ENCODE measurements at regions not wholly inside any gene's neighbourhood (a gene's known extent, or its start where the extent isn't known, plus 50 kb on each side); places are given as distances from the start of the nearest gene placed in this dataset.

DNA sequence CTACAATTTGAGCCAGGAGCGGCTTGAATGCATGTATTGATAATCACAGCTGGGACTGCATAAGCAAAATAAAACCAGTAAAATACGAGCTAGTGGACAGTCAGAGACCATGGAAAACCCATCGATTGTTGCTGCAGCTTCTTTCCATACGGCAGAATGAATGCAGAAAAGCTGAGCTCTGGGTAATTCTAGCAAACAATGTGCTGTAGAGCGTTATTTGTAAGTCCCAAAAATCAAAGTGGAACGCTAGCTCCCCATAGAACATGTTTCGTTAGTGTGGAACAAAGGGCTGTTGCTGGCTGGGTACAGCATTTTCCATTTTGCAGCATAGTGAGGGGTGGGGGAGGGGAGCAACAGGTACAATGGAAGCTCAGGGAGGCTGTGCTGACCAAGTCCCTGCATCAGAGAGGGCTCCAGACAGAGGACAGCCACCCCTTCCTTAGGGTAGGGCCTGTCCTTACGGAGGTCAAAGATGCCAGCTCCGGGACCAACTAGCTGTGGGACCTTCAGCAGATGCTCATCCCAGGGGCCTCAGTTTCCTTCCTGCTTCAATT, 74.1 kb downstream of the BOD1L2 start:
- no peaks in the 10 kb centered on the region for H3K27me3 Mint-ChIP-seq (ENCODE audit: low read depth)
- no peaks in the 10 kb centered on the region for H3K36me3 Mint-ChIP-seq (ENCODE audit: low read depth)

DNA sequence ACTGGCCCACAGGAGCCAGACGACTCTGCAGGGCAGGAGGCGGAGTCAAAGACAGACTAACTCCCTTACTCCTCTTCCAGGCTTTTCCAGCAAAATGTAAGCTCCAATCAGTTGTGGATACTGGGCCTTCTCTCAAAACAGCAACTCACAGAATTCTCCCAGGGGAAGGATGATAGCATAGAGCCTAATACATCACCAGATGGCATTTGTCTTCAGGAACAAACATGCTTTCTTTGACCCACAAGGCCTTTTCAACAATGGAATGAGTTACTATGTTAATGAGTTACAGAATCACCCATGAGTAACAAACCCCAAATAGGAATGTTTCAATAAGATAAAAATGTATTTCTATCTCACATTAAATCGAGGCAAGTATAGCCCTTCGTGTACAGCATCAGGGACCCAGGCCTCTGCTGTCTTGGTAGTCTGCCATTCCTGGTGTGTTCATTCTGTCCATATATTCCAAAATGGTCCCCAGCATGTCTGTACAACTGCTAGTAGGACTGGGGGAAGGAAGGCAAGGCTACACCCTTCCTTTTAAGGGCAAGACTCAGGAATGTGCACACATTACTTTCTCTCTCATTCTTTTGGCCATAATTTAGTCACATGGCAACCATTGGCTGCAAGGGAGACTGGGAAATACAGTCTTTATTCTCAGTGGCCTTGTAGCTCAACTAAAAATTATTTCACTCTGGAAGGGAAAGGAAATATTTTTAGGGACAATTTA, 76.4 kb downstream of the BOD1L2 start:
- Mint-ChIP-seq H3K4me3 (no peak overlapping the region), H3K9me3 (no peaks in the 10 kb centered on the region), H3K4me1 (ENCODE audit: low read depth) (no peaks in the 10 kb centered on the region), H3K36me3 (ENCODE audit: low read depth) (no peaks in the 10 kb centered on the region), H3K27ac (no peak overlapping the region), H3K27me3 (ENCODE audit: low read depth) (no peaks in the 10 kb centered on the region)
- no peak for DNase-seq (ENCODE audit: low spot score)

More for the DNA sequence above, 74.1 kb downstream of the BOD1L2 start:
- H3K4me1 Mint-ChIP-seq (ENCODE audit: low read depth): no peaks in the 10 kb centered on the region
- H3K4me3 Mint-ChIP-seq: no peak overlapping the region
- no peaks in the 10 kb centered on the region for H3K9me3 Mint-ChIP-seq
- DNase-seq (ENCODE audit: low spot score): no peak
- H3K27ac Mint-ChIP-seq: no peak overlapping the region

DNA sequence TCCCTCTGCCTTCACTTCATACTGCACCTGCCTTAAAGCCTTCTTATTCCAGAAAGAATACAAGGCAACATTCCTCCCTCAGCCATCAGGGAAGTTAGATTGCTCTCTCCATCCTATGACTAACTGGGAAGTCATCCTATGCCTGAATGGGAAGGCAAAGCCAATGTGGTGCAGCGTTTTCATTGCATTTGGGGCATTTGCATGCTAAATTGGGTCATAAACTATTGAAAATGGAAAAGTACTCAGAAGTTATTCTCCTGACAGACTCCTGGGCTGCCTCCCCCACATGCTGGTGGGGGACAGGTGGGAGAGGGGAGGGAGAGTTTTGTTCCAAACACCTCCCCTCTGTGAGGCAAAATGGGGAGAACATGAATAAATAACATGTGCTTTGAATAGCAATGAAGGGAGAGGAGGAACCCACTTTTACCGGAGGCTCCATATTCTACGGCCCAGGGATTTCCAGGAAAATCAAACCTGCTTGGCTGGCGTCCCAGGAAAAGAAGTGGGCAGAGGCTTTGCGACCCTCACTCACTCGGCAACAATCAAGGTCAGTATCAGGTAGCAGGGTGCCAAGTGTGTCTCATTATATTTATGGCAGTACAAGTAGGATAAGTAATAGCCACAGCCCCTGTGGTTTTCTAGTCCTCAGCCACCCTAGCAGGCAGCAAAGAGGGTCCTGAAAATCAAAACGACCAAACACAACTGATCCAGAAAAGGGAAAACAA, 84.1 kb downstream of the BOD1L2 start:
- Mint-ChIP-seq H3K27me3 (ENCODE audit: low read depth) (no peaks in the 10 kb centered on the region), H3K36me3 (ENCODE audit: low read depth) (no peaks in the 10 kb centered on the region), H3K27ac (no peak overlapping the region), H3K4me3 (no peak overlapping the region), H3K9me3 (no peaks in the 10 kb centered on the region), H3K4me1 (ENCODE audit: low read depth) (no peaks in the 10 kb centered on the region)
- DNase-seq (ENCODE audit: low spot score): no peak

DNA sequence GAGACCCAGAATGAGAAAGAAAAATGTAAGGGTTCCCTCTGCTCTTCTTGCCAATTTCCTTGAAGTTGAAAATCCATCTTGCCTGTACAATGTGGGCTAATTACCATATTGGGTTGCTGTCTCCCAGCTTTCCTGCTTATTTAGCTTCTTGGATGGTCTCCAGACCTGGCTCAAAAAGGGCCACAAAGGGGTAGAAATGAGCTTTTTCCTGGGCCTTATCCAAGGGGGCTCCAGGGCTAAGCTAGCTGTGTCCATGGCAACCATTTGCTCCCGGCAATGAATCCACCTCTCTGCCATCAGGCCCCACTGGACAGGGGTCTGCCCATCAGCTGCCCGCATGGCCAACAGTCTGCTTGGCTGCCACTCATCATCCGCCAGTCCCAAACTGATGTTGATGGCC, 85.0 kb downstream of the BOD1L2 start:
- Mint-ChIP-seq H3K4me3 (no peak overlapping the region), H3K36me3 (ENCODE audit: low read depth) (no peaks in the 10 kb centered on the region), H3K4me1 (ENCODE audit: low read depth) (no peaks in the 10 kb centered on the region), H3K9me3 (no peaks in the 10 kb centered on the region), H3K27ac (no peak overlapping the region), H3K27me3 (ENCODE audit: low read depth) (no peaks in the 10 kb centered on the region)
- no peak for DNase-seq (ENCODE audit: low spot score)

DNA sequence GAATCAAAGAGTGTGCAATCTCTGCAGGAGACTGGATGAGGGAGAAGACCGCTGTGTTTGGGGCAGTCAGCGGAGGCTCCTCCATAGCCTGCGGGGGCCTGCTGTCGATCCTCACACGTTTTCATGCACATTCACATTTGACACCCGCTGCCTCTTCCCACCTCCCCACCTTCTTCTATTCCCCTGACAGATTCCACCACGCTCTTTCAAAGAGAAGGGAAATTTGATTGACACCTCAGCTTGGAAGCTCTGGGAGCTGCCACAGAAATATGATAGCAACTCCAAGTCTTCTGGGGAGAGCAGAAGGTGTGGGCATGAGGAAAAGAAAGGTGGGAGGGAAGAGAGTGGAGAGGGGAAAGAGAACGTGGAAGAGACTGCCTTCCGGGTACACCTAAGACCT, 87.5 kb downstream of the BOD1L2 start:
- Mint-ChIP-seq H3K4me3 (no peak overlapping the region), H3K27me3 (ENCODE audit: low read depth) (no peaks in the 10 kb centered on the region), H3K36me3 (ENCODE audit: low read depth) (no peaks in the 10 kb centered on the region), H3K4me1 (ENCODE audit: low read depth) (no peaks in the 10 kb centered on the region), H3K27ac (no peak overlapping the region), H3K9me3 (no peaks in the 10 kb centered on the region)
- DNase-seq (ENCODE audit: low spot score): no peak

DNA sequence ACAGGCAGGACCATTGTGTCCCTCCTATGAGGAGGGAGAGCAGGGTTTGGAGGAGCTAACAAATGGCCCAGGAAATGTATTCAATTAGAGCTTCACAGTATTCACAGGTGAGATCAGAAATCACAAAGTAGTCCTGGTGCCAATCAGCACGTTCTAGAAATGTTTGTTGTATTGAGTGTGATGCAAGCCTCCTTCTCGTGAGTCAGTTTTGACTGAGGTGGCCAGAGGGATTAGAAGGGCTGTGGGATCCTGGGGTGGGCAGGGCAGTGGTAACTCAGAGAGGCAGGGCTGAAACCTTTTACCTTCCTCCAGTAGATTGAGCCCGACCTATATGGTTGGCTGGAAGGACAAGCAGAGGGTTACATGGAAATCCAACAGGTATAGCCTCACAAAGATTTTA, 95.0 kb downstream of the BOD1L2 start:
- Mint-ChIP-seq H3K36me3 (ENCODE audit: low read depth) (no peaks in the 10 kb centered on the region), H3K9me3 (no peaks in the 10 kb centered on the region), H3K27me3 (ENCODE audit: low read depth) (no peaks in the 10 kb centered on the region), H3K4me3 (no peak overlapping the region), H3K27ac (no peak overlapping the region), H3K4me1 (ENCODE audit: low read depth) (no peaks in the 10 kb centered on the region)
- no peak for DNase-seq (ENCODE audit: low spot score)

DNA sequence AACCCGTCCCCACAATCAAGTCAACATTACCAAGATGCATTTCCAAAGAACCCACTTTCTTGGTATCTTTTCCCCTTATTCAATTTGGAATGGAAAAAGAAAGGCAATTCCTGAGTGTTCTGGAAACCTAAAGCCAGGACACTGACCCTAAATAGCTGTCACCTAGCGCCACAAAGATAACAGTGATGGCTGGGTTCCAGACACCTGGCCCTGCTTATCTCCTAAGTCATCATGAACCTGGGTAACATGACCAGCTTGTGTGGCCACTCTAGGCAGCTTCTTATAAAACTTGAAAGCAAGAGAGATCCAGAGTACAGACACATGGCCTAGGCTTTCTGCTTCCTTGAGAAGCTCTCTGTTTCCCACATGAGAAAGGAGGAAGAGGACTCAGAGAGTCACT, 95.4 kb downstream of the BOD1L2 start:
- no peaks in the 10 kb centered on the region for H3K9me3 Mint-ChIP-seq
- H3K4me1 Mint-ChIP-seq (ENCODE audit: low read depth): no peaks in the 10 kb centered on the region
- no peak for DNase-seq (ENCODE audit: low spot score)
- no peaks in the 10 kb centered on the region for H3K36me3 Mint-ChIP-seq (ENCODE audit: low read depth)
- no peak overlapping the region for H3K27ac Mint-ChIP-seq
- H3K4me3 Mint-ChIP-seq: no peak overlapping the region
- H3K27me3 Mint-ChIP-seq (ENCODE audit: low read depth): no peaks in the 10 kb centered on the region

DNA sequence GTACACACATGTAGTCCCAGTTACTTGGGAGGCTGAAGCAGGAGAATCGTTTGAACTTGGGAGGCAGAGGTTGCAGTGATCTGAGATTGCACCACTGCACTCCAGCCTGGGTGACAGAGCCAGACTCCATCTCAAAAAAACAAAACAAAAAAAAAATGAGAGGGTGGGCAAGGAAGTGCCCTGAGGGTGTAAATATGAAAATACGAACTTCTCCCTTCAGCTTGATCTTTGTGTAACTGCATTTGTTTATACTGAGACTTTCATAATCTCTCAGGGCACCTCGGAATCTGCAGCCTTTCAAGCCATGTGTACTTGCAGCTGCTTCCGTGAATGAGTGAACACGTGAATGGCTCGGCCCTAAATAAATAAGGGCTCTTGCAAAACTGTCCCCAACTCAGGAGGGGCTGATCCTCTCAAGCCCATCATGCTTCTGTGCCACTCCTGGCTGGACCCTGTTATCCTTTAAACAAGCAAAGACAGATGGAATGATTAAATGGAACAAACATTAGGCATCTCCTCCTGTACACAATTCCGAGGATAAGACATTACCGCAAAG, 96.8 kb downstream of the BOD1L2 start:
- no peaks in the 10 kb centered on the region for H3K27me3 Mint-ChIP-seq (ENCODE audit: low read depth)

DNA sequence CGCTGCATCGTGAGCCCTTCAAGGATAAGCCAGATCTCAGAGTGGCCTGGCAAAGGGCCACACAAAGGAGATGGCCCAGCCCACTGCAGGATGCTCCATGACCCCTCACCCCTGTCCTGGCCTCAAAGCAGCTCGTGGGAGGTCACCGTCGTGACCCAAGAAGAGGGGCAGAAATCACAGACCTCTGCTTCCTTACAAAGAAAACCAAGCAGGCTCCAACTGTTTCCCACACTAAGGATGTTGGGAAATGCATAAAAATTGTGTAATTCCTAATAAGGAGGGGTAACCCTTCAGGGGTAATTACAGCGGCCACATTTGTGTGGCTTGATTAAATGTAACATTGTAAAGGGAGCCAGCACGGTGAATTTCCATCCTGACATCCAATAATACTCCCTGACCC, 102.3 kb downstream of the BOD1L2 start:
- H3K9me3 Mint-ChIP-seq: no peaks in the 10 kb centered on the region

More for the DNA sequence above, 96.8 kb downstream of the BOD1L2 start:
- no peaks in the 10 kb centered on the region for H3K4me1 Mint-ChIP-seq (ENCODE audit: low read depth)
- no peaks in the 10 kb centered on the region for H3K9me3 Mint-ChIP-seq
- no peak overlapping the region for H3K27ac Mint-ChIP-seq
- DNase-seq (ENCODE audit: low spot score): no peak
- no peaks in the 10 kb centered on the region for H3K36me3 Mint-ChIP-seq (ENCODE audit: low read depth)
- H3K4me3 Mint-ChIP-seq: no peak overlapping the region

DNA sequence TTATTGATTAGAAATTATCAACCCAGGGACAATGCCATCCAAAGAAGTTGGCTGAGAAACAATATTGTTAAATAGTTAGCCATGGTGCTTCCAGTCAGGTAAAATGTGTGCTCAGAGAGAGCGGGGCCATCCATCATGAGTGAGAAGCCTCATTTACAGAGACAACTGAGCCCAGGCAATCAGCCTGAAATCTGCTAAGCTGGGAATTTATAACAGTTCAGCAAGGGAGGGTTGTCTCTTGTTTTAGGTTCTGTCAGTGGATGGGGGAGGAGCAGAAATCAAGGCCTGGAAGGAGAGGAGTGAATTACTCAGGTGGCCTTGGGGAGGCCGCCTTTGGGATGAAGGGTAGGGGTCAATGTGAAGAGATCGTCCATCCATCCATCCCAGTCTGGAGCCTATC, 102.5 kb upstream of the ST8SIA3 start:
- Mint-ChIP-seq H3K27me3 (ENCODE audit: low read depth) (no peaks in the 10 kb centered on the region), H3K27ac (no peak overlapping the region), H3K4me1 (ENCODE audit: low read depth) (no peaks in the 10 kb centered on the region), H3K4me3 (no peak overlapping the region), H3K9me3 (no peaks in the 10 kb centered on the region), H3K36me3 (ENCODE audit: low read depth) (no peaks in the 10 kb centered on the region)
- DNase-seq (ENCODE audit: low spot score): no peak

More for the DNA sequence above, 102.3 kb downstream of the BOD1L2 start:
- Mint-ChIP-seq H3K27me3 (ENCODE audit: low read depth) (no peaks in the 10 kb centered on the region), H3K4me1 (ENCODE audit: low read depth) (no peaks in the 10 kb centered on the region), H3K36me3 (ENCODE audit: low read depth) (no peaks in the 10 kb centered on the region), H3K27ac (no peak overlapping the region), H3K4me3 (no peak overlapping the region)
- no peak for DNase-seq (ENCODE audit: low spot score)

DNA sequence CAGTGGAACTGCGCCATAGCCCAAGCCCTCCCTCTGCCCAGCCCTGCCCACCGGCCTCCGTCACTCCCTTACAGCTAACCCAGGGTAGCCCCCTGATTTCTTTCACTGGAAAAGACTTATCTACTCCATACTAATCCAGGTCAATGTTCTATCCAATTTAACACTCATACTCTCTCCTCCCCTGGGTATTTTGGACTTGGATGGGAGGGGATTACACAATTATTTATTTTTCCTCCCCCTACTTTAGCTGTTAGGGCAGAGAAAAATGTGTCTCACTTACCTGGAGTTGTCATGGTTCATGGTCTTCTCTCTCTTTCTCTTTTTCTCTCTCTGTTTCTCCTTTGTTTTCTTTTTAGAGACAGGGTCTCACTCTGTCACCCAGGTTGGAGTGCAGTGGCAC, 100.6 kb upstream of the ST8SIA3 start:
- no peaks in the 10 kb centered on the region for H3K4me1 Mint-ChIP-seq (ENCODE audit: low read depth)
- no peak overlapping the region for H3K27ac Mint-ChIP-seq
- DNase-seq (ENCODE audit: low spot score): no peak
- no peaks in the 10 kb centered on the region for H3K27me3 Mint-ChIP-seq (ENCODE audit: low read depth)
- H3K36me3 Mint-ChIP-seq (ENCODE audit: low read depth): no peaks in the 10 kb centered on the region
- no peaks in the 10 kb centered on the region for H3K9me3 Mint-ChIP-seq
- no peak overlapping the region for H3K4me3 Mint-ChIP-seq

DNA sequence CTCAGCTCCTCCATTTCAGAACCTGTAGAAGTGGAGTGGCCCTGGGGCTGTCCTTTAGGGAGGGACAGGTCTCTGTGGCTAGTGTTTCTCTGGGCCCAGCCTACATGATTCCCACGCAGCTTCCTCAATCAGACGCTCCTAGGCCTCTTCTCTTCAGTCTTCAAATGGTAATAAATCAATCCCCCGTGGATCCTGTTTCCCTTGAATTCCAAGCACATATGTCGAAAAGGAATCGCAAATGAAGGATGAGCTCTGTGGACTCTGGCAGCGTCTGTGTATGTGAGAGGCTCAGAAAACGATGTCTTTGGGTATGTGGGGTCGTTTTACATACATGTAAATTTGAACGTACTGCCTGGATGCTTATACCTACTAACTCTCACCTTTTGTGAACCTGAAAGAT, 98.5 kb upstream of the ST8SIA3 start:
- Mint-ChIP-seq H3K9me3 (no peaks in the 10 kb centered on the region), H3K27me3 (ENCODE audit: low read depth) (no peaks in the 10 kb centered on the region), H3K36me3 (ENCODE audit: low read depth) (no peaks in the 10 kb centered on the region), H3K4me3 (no peak overlapping the region), H3K4me1 (ENCODE audit: low read depth) (no peaks in the 10 kb centered on the region), H3K27ac (no peak overlapping the region)
- no peak for DNase-seq (ENCODE audit: low spot score)

DNA sequence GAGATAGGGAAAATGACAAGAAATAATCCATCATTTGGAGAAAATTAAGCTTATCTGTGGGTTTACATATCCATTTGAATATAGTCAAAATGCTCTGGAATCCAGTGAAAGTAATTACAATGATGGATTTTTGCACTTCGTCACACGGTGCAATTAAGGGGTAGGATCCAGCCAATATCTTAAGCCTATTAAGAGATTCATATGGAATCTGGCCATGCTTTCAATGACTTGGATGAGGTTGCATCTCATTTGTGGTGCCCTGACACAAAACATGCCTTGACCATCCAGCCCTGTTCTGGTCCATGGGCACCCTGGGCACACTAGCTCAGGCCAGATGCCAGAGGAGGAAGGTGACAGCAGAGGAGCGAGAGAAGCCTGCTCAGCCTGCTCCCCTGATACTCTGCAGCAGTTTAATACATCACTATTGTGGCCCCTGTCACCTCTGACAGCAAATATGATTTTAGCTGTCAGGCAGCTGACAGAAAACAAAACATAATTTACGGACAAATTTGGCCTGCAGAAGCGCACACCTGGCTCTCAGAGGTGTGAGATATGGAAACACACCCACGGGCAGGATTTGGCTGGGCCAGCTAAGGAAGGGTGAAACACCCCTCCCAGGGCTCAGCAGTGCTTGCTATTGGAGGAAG, 94.1 kb upstream of the ST8SIA3 start:
- H3K27me3 Mint-ChIP-seq (ENCODE audit: low read depth): no peaks in the 10 kb centered on the region
- DNase-seq (ENCODE audit: low spot score): no peak
- H3K9me3 Mint-ChIP-seq: no peaks in the 10 kb centered on the region
- H3K4me1 Mint-ChIP-seq (ENCODE audit: low read depth): no peaks in the 10 kb centered on the region
- H3K36me3 Mint-ChIP-seq (ENCODE audit: low read depth): no peaks in the 10 kb centered on the region
- H3K27ac Mint-ChIP-seq: no peak overlapping the region
- H3K4me3 Mint-ChIP-seq: no peak overlapping the region

DNA sequence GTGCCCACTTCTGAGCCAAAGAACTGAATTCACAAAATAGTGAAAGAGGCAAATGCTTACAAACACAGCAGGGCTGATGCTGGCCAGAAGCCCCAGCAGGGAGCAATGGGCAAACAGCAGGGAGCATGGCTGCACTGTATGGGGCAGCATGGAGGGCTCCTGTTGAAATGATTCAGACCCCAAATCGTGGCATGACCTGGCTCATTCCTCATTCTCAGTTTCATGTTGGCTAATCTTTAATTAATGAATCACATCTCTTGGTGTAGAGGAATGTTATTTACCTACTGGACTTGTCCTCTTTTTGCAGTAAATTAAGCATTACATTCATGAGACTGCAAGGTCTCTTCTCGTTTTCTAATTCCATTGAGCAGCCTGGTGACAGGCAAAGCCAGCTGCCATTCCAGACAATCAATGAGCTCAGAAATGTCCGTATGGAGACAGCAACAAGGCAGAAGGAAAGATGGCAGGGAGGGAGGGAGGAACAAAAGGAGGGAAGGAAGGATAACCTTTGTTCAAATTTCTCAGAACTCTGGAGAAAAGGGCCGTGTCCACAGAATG, 84.9 kb upstream of the ST8SIA3 start:
- H3K9me3 Mint-ChIP-seq: no peaks in the 10 kb centered on the region

More for the DNA sequence above, 84.9 kb upstream of the ST8SIA3 start:
- no peaks in the 10 kb centered on the region for H3K36me3 Mint-ChIP-seq (ENCODE audit: low read depth)
- DNase-seq (ENCODE audit: low spot score): no peak
- H3K4me1 Mint-ChIP-seq (ENCODE audit: low read depth): no peaks in the 10 kb centered on the region
- no peak overlapping the region for H3K4me3 Mint-ChIP-seq
- H3K27me3 Mint-ChIP-seq (ENCODE audit: low read depth): no peaks in the 10 kb centered on the region
- no peak overlapping the region for H3K27ac Mint-ChIP-seq

Data from T-helper 2 cell treated with Interferon-gamma antibody and Interleukin-4, amounts not matched to agents 5 μg/mL and 100 μg/mL, for 36 hours (primary cell).